ENCODE measurements at regions not wholly inside any gene's neighbourhood (a gene's known extent, or its start where the extent isn't known, plus 50 kb on each side); places are given as distances from the start of the nearest gene placed in this dataset.

GRCh38 chr2:144670738-144671137 lies 150.8 kb upstream of the ZEB2 start:
- Histone ChIP-seq H3K27me3 (ENCODE audit: insufficient read depth, poor library complexity, severe bottlenecking) (no peaks in the 10 kb centered on the region), H3K27ac (replicated peaks) (no peak overlapping the region), H3K4me3 (replicated peaks; ENCODE audit: insufficient read depth, low read length) (no peak overlapping the region)
- no peak for TF ChIP-seq POLR2AphosphoS5 (IDR thresholded peaks at IDR 0.05; ENCODE audit: low read depth)
- TF ChIP-seq CTCF (IDR thresholded peaks at IDR 0.05; ENCODE audit: insufficient read depth, low read length), result no peak
- no peak for TF ChIP-seq GABPA (IDR thresholded peaks at IDR 0.05; ENCODE audit: low read depth)
- TF ChIP-seq SPI1 (IDR thresholded peaks at IDR 0.05; ENCODE audit: borderline replicate concordance, low read depth), result no peak
- no peak for TF ChIP-seq REST (IDR thresholded peaks at IDR 0.05; ENCODE audit: insufficient replicate concordance, low read depth)
- DNase-seq (ENCODE audit: low read depth in 1 of 2, low spot score in 1 of 2), result no peak

GRCh38 chr2:144670080-144670479 lies 150.2 kb upstream of the ZEB2 start:
- Histone ChIP-seq H3K27me3 (ENCODE audit: insufficient read depth, poor library complexity, severe bottlenecking) (no peaks in the 10 kb centered on the region), H3K4me3 (replicated peaks; ENCODE audit: insufficient read depth, low read length) (no peak overlapping the region), H3K27ac (replicated peaks) (no peak overlapping the region)
- DNase-seq (ENCODE audit: low read depth in 1 of 2, low spot score in 1 of 2), result no peak
- TF ChIP-seq CTCF (IDR thresholded peaks at IDR 0.05; ENCODE audit: insufficient read depth, low read length) (no peak), GABPA (IDR thresholded peaks at IDR 0.05; ENCODE audit: low read depth) (no peak), POLR2AphosphoS5 (IDR thresholded peaks at IDR 0.05; ENCODE audit: low read depth) (no peak), REST (IDR thresholded peaks at IDR 0.05; ENCODE audit: insufficient replicate concordance, low read depth) (no peak), SPI1 (IDR thresholded peaks at IDR 0.05; ENCODE audit: borderline replicate concordance, low read depth) (no peak)

- no peak overlapping the region for H3K27ac ChIP-seq (replicated peaks)
- H3K27me3 ChIP-seq (ENCODE audit: insufficient read depth, poor library complexity, severe bottlenecking), result no peaks in the 10 kb centered on the region
- no peak for TF ChIP-seq SPI1 (IDR thresholded peaks at IDR 0.05; ENCODE audit: borderline replicate concordance, low read depth)
- no peak for TF ChIP-seq CTCF (IDR thresholded peaks at IDR 0.05; ENCODE audit: insufficient read depth, low read length)
- TF ChIP-seq REST (IDR thresholded peaks at IDR 0.05; ENCODE audit: insufficient replicate concordance, low read depth), result no peak
- H3K4me3 ChIP-seq (replicated peaks; ENCODE audit: insufficient read depth, low read length), result no peak overlapping the region
- DNase-seq (ENCODE audit: low read depth in 1 of 2, low spot score in 1 of 2), result no peak
These were observed 149.5 kb upstream of the ZEB2 start for GRCh38 chr2:144669196-144669987.

All from HL-60 (cell line).